GM19467 (cell line): ENCODE measurements at regions not wholly inside any gene's neighbourhood (a gene's known extent, or its start where the extent isn't known, plus 50 kb on each side); places are given as distances from the start of the nearest gene placed in this dataset.

Experiments
- ATAC-seq: cut with Tn5 transposase; IDR thresholded peaks from one replicate; pipeline ENCODE4 v1.9.1; 2021; ENCODE audit warnings: mild to moderate bottlenecking, moderate library complexity; ENCODE audit not compliant: unreplicated experiment

DNA sequence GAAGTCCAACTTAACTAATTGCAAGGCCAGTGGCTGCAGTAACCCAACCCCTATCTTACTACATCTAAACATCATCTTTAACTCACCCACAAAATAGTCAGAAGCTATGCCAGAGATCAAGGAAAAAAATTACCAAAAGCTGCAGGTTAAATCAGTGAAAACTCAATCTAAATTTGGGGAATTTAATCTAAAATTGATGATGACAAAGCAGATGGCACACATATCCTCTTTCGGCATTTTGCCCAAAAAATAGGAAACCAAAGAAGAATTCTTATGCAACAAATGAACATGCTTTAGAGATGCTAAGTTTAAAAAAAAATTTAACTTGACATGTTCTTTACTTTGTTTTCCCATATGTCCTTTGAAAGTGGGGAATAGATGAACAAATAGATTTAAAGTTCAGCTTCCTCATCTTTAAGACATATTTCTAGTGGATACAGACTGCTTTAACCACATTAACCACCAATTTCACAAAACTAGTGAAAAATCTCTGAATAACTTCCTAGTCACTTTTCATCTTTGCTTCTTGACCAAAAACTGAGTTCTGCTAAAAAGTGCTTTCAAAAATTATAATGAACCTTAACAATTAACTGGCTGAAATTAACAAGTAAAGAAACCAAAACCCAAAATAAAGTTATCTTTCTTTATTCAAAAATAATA is 74.3 kb upstream of the CCDC150 start:
- ATAC-seq, result no peak

DNA sequence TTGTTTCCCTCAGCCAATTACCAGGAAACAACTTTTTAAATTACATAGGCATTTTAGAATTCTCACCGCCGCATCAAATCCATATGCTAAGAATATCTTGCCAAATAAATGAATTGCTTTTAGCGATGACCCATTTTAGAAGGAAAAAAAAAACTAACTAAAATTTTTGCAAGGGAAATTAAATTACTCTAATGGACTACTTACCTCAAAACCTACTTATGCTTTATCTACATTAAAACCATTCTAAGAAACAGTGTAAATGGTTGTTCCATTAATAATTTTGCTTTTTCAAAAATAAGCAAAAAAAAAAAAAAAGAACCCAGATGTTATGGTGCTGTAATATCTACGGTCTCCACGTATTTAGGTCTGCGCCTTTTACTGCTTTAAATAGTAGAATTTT is 73.5 kb upstream of the CCDC150 start:
- ATAC-seq, result no peak

DNA sequence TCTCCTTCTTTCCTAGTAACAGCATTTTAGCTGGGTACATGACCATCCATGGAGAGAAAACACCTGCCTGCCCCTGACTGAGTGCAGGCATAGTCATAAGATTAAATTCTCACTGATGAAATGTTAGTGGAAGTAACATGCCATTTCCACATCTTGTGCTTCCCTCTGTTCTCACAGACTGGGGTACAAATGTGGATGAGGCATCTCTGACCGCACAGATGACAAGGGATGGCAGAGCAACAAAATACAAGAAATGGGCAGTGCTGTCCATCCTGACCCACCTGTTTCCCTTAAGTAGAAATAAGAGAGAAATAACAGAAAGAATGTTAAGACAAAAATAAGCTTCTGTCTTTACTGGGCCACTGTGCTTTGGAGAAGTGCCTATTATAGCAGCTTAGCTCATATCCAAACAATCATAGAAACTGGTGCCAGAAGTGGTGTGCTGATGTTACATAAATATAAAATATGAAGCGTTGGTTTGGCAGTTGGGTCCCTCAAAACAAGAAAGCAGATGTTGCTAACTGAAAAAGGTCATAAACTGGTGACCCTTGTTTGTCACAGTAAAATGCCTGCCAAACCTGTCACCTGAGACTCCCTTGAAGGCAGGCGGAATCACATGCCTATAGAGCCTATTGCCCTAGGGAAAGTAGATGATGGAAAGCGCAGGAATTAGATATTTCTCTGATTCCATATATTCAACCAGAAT is 72.4 kb upstream of the CCDC150 start:
- no peak for ATAC-seq

DNA sequence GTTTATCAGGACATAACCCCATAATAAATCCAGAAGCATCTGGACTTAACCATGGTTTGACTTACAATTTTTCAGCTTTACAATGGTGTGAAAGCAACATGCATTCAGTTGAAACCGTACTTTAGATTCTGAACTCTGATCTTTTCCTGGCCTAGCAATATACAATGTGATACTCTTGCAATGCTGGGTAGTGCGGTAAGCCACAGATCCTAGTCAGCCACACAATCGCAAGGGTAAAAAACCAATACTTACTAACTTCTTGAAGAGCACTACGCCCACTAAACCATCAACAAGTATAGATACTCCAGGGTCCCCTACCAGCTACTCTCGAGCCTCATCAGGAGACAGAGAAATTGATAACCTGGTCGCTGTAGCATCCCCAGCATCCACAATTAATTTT is 71.0 kb upstream of the CCDC150 start:
- ATAC-seq, result no peak

DNA sequence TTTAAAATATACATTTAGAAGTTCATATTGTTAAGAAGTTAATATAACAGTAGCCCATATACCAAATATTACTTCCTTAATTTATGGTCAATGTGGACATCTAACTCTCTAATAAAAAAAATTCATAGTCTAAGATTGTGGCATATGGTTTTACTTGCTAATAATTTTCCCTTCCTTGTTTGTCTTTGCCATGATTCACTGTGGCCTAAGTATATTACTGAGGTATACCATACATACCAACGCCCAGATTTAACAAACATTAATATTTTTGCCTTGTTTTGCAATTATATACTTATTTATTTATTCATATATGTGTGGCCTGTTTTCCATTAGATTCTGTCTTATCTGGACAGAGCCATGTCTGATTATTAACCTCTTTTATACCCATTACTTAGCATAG is 54.6 kb upstream of the CCDC150 start:
- ATAC-seq, result no peak

DNA sequence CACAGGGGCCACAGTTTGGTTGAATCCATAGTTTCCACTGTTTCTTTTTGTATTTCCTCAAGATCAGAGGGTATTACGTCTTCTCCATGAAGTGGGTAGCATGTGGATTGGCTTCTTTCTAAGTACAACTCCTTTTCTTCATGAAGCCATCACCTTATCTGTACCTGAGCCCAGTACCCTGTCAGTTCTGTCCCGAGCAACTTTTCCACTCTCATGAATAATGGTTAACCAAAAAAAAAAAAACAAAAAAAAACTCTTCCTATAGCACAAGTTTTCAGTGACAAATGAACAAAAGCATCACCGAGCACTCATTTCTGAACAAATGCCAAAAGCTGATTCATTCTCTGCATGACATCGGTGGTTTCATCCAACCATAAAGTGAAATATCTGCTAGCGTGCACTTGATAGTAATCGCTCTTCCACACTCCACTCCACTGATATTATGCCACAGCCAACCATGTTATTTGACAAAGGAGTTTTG is 53.0 kb upstream of the CCDC150 start:
- ATAC-seq, result no peak

DNA sequence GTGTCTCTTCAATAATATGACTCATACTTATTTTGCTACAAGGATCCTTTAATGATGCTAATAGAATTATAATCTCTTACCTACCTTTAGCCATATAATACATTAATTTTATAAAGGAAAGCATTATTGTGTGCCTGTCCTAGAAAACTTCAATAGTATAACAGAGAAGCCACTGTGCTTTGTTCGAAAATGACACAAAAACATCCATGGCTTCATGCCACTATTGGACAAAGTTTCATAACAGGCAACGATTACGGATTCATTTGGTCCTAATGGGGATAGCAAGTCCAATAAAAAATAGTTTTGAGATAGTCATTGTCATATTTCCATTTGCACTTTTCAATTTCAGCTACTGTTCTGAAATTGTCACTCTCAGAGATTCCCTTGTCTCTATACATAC is 52.5 kb upstream of the CCDC150 start:
- ATAC-seq, result no peak

DNA sequence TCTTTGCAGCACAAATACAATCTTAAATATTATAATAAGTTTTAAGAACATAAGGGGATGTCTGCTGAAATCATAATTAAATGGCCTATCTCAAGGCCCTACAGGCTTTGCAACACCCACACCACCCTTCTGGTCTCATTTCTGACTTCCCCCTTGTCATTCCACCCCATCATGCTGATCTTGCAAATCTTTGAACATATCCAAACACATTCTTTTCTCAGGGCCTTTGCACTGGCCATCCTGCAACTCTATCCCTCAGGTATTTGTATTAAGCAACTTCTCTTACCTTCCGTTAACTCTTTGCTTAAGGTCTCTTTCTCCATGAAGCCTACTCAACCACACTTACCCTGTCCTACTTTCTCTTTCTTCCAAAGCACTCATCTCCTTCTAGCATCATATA is 51.8 kb upstream of the CCDC150 start:
- no peak for ATAC-seq

DNA sequence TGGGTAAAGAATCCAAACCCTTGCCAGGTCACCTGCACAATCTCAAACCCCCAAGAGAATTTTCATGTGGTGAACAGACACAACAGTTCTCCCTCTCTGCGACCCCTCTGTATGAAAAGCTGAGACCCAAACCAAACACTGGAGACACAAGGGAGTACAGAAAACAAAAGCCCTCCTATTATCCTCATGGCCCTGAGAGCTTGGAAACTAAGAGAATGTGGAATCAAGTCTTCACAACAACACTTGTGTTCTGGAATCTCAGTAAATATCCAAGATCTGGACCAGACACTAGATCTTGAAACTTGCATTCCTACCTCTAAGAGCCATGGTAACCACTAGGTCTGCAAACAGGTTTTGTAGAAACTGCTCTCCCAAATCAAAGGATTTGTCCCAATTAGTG is 50.1 kb upstream of the CCDC150 start:
- no peak for ATAC-seq
